HL-60 (cell line): ENCODE measurements at regions not wholly inside any gene's neighbourhood (a gene's known extent, or its start where the extent isn't known, plus 50 kb on each side); places are given as distances from the start of the nearest gene placed in this dataset.

Experiments used
- DNase-seq, 2 experiments: peaks; one replicate each; pipeline ENCODE4 v3.0.0-alpha.2; 2010 to 2020; ENCODE audit warnings: low read depth in 1 of 2, low spot score in 1 of 2
- H3K27ac ChIP-seq: fragments of 250-450 bp; sonication (Bioruptor Pico); replicated peaks from 2 replicates; pipeline ENCODE4 v1.5.1; 2020; ENCODE audit warnings: mild to moderate bottlenecking, moderate library complexity
- H3K27me3 ChIP-seq: fragments of 250-450 bp; sonication (Bioruptor Pico); 2 replicates; pipeline ENCODE4 v1.5.1; 2021; ENCODE audit warnings: mild to moderate bottlenecking, moderate library complexity; ENCODE audit not compliant: insufficient read depth, poor library complexity, severe bottlenecking
- H3K4me3 ChIP-seq: replicated peaks from 2 replicates; pipeline ENCODE4 v1.5.1; 2011; ENCODE audit warnings: mild to moderate bottlenecking, control low read depth, low read length; ENCODE audit not compliant: insufficient read depth
- CTCF ChIP-seq: IDR thresholded peaks from one replicate; pipeline ENCODE4 v1.5.1; 2011; ENCODE audit warnings: low read length, control low read depth, inconsistent platforms; ENCODE audit not compliant: insufficient read depth
- GABPA ChIP-seq: IDR thresholded peaks from 2 replicates; pipeline ENCODE4 v1.6.1; 2012; ENCODE audit warnings: low read depth
- POLR2AphosphoS5 ChIP-seq: IDR thresholded peaks from 2 replicates; pipeline ENCODE4 v1.6.1; 2012; ENCODE audit warnings: low read depth
- SPI1 ChIP-seq: IDR thresholded peaks from 2 replicates; pipeline ENCODE4 v1.6.1; 2012; ENCODE audit warnings: low read depth, mild to moderate bottlenecking, borderline replicate concordance
- TF ChIP-seq, protein P1 (sequence below): IDR thresholded peaks from 2 replicates; pipeline ENCODE4 v1.6.1; 2012; ENCODE audit warnings: low read depth; ENCODE audit not compliant: insufficient replicate concordance

- H3K27ac ChIP-seq, result no peak overlapping the region
- no peak for DNase-seq
- peaks cover 3% of the 10 kb centered on the region for H3K27me3 ChIP-seq
- no peak for TF ChIP-seq SPI1
- TF ChIP-seq CTCF, result no peak
- no peak for TF ChIP-seq GABPA
- TF ChIP-seq, protein P1, sequence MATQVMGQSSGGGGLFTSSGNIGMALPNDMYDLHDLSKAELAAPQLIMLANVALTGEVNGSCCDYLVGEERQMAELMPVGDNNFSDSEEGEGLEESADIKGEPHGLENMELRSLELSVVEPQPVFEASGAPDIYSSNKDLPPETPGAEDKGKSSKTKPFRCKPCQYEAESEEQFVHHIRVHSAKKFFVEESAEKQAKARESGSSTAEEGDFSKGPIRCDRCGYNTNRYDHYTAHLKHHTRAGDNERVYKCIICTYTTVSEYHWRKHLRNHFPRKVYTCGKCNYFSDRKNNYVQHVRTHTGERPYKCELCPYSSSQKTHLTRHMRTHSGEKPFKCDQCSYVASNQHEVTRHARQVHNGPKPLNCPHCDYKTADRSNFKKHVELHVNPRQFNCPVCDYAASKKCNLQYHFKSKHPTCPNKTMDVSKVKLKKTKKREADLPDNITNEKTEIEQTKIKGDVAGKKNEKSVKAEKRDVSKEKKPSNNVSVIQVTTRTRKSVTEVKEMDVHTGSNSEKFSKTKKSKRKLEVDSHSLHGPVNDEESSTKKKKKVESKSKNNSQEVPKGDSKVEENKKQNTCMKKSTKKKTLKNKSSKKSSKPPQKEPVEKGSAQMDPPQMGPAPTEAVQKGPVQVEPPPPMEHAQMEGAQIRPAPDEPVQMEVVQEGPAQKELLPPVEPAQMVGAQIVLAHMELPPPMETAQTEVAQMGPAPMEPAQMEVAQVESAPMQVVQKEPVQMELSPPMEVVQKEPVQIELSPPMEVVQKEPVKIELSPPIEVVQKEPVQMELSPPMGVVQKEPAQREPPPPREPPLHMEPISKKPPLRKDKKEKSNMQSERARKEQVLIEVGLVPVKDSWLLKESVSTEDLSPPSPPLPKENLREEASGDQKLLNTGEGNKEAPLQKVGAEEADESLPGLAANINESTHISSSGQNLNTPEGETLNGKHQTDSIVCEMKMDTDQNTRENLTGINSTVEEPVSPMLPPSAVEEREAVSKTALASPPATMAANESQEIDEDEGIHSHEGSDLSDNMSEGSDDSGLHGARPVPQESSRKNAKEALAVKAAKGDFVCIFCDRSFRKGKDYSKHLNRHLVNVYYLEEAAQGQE, result no peak
- TF ChIP-seq POLR2AphosphoS5, result no peak
- no peak overlapping the region for H3K4me3 ChIP-seq
Measured at GRCh38 chr10:128576336-128576735, 450.1 kb upstream of the MKI67 start.

DNA sequence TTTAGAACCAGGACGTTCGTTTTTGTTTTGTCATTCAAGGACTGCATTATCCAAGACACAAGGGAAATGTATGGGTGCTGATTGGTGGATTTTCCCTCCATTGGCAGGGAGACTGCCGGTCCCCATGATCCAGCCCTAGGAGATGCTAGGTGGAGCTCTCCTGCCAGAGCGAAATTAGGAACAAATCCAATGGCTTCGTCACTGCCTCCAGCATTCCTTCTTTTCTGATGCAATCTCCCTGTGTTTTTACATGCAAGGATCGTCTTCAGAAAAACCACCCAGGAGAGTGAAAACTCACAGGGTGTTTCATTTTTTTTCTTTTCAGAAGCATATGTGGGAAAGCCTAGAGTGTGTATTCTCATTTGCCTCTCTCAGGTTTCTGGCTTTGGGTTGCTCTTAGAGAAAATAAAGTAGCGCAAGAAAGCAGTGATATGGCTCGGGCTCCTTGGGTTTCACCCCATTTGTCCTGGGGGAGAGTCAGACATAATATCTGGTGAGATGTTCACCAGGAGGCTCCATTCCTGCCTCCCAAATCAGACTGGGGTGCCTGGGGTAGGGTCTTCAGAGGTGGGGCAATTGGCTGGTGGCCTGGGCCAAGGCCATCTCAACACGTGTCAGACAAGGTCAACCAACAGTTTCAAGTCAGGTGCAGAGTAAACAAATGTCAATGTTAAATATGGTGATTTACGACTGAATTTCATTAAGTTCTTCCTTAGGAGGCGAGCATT is 450.9 kb upstream of the MKI67 start:
- H3K4me3 ChIP-seq, result no peak overlapping the region
- no peak for DNase-seq
- peaks cover under 1% of the 10 kb centered on the region for H3K27me3 ChIP-seq
- TF ChIP-seq, protein P1, result no peak
- TF ChIP-seq GABPA, result no peak
- TF ChIP-seq POLR2AphosphoS5, result no peak
- TF ChIP-seq CTCF, result no peak
- no peak for TF ChIP-seq SPI1
- H3K27ac ChIP-seq, result no peak overlapping the region

DNA sequence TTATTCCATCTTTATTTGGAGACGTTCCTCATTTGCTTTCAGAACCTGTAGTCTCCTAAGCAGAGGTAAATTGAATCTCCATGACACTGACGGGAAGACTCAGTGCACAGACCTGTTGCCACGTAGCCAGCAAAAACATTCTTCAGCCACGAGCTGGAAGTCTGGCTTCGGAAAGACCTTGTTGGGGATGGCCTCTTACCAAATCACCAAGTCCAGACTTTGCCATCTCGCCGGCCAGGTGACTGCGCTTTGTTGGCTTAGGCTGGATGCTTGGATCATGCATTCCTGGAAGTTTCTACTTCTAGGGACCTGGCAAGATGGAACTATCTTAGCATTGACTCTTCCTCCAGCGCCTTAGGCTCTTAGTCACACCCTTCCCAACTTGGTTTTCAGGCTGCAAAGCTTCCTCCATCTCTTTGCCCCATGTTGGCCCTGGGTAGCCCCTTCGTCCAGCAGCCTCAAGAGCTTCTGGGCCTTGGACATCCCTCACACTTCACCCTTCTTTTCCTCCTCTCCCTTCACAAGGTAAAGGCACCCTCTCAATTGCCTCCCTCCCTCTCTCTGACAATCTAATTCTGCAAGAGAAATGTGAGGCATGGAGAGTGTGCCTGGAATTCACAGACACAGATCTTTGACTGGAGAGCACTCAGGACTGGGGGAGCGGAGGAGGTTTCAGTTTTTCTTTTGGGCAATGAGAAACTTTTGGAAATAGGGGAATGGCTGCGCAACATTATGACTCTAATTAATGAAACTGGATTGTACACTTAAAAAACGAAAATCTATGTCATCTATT is 451.9 kb upstream of the MKI67 start:
- DNase-seq, result no peak
- H3K4me3 ChIP-seq, result no peak overlapping the region

More for the DNA sequence above, 451.9 kb upstream of the MKI67 start:
- H3K27me3 ChIP-seq, result no peaks in the 10 kb centered on the region
- no peak overlapping the region for H3K27ac ChIP-seq
- no peak for TF ChIP-seq POLR2AphosphoS5
- TF ChIP-seq SPI1, result no peak
- no peak for TF ChIP-seq CTCF
